Mesendoderm (in vitro differentiated cells): ENCODE measurements at regions not wholly inside any gene's neighbourhood (a gene's known extent, or its start where the extent isn't known, plus 50 kb on each side); places are given as distances from the start of the nearest gene placed in this dataset. TPM values are rescaled to one million over a fixed set of nuclear protein-coding genes. Genes with fewer than 3 reads are reported as not detected.

Experiments used
- small RNA-seq: library from polyadenylated mRNA; stranded (forward); fragments of <200 nt; extraction: miRNeasy Mini kit (QIAGEN cat#:217004); gene quantifications from one replicate; pipeline ENCODE3, GENCODE V24; 2013; ENCODE audit not compliant: insufficient read depth

Small RNA genes in the stretch of these regions (small RNA-seq; reads per million reads assigned to genes)
- not detected for gene AL157359.3
- not detected for gene AP001506.1
- not detected for gene MIR548X
- not detected for gene RN7SKP147
- gene RNU1-139P: not detected
- not detected for gene RNU6-772P
- gene RPL37P4: not detected
